Activated CD4-positive, alpha-beta T cell treated with anti-CD3 and anti-CD28 coated beads, Interleukin-2, amount 50 U/mL, for 4 hours (primary cell): ENCODE measurements at regions not wholly inside any gene's neighbourhood (a gene's known extent, or its start where the extent isn't known, plus 50 kb on each side); places are given as distances from the start of the nearest gene placed in this dataset.
"Not testable (repeated sequence)": the region's sequence is repeated elsewhere in the genome, so short reads cannot be mapped to it uniquely, and the experiment has no call there.

Source experiments
- DNase-seq, 2 experiments: peaks; one replicate each; pipeline ENCODE4 v3.0.0-alpha.2; 2020

DNA sequence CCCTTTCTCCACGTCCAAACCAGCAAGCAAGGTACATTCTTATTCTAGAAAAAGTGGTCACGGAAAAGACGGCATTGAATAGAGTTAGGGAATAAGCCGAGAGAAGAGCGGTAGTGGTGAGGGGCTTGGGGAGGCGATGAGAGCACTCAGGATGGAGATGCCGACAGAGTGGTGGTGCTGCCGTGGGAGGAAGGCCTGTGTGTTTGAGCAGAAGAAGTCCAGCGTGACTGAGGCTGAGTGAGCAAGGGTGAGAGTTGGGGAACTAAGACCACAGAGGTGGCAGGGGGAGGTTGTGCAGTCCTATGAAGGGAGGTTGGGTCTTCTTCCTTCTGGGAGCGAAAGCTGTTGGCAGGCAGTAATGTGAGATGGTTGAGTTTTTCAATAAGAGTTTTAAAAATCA, 252.3 kb downstream of the ABCC12 start:
- no peak for DNase-seq

DNA sequence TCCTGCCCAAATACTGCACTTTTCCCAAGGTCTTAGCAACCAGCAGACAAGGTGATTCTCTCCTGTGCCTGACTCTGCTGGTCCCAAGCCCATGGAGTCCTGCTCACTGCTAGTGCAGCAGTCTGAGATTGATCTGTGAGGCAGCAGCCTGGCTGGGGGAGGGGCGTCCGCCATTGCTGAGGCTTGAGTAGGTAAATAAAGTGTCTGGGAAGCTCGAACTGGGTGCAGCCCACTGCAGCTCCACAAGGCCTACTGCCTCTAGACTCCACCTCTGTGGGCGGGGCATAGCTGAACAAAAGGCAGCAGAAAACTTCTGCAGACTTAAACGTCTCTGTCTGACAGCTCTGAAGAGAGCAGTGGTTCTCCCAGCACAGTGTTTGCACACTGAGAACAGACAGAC, 258.7 kb downstream of the ABCC12 start:
- DNase-seq: not testable (repeated sequence)

- no peak for DNase-seq
These were observed 260.6 kb downstream of the ABCC12 start for GRCh38 chr16:47895146-47895545.

GRCh38 chr16:47892999-47893398, 262.8 kb downstream of the ABCC12 start:
- DNase-seq: no peak

GRCh38 chr16:47888734-47889133, 267.1 kb downstream of the ABCC12 start:
- DNase-seq: no peak

DNA sequence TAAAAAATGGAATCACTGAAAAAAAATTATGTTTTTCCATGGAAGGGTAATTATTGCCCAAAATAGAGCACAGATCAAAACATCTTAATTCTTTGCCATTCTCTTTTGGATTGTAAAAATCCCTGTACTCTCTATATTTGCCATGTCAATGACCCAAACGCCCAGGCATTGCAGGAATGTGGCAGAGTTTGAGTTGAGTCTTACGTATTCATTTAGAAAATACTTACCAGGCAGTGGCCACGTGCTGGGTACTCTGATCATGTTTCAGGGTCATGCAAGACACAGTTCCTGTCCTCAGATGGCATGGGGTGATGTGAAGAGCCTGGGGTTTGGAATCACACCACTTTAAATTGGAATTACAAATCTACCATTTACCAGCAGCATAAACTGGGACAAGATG, 267.7 kb downstream of the ABCC12 start:
- no peak for DNase-seq

DNA sequence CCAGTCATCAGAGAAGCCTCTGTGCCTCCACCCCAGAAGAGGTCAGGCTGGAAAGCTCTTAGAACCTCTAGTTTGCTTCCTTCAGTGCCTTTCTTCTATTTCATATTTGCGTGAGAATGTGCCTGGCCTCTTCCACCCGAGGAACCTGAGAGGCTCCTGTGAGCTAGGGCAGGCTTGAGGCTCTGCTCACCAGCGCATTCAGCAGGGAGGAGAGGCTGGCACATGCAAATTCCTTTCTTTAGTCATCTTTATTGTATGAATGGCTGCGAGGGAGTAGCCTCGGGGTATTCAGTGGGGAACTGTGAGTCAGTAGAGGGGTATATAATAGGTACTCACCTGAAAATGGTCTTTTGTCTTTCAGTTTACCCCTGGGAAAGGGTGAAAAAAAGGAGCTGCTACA, 268.3 kb downstream of the ABCC12 start:
- DNase-seq: no peak

- DNase-seq: no peak
These were observed 269.0 kb downstream of the ABCC12 start for GRCh38 chr16:47886631-47887415.

GRCh38 chr16:47886139-47886538, 269.7 kb downstream of the ABCC12 start:
- DNase-seq: no peak

DNA sequence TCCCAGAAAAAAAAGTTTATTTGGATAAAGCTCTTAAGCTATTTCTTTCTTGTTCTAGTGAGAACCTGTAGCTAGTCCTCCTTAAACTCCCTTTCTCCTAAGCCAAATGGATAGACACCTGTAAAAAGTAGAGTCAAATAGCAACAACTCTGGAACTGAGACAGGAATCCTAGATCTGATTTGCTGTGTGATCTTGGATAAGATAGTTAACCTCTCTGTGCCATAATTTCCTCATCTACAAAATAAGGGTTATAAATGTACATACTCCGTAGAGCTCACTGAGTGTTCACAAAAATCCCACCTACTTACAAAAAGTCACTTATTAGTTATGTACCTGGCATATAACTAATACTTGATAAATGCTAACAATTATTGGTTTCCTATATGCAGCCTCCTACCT, 270.3 kb downstream of the ABCC12 start:
- no peak for DNase-seq

DNA sequence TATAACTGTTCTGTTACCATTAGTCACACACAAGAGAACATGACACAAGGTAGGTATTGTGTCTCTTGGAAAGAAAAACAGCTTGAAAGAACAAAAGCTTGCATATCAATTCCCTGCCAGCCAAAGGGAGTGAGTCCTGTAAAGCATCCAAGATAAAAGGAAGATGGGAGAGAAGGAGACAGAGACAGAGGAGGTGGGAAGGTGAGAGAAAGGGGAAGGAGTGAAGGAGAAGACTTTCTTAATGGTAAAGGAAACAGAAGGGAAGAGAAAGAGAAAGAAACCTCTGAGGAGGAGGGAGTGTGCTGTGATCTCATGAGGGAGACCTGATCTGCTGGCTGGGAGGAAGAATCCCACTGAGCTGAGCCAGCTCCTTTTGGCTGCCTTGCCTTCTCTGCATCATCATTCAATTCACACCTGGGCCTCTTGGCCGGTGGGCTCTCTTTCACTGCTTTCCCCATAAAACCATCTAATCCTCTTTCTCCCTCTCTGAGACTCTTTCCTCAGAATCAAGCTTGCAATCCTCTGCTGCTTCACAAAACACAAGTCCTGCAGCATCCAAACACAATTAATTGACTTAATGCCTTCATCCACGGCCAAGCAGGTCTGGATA, 271.6 kb downstream of the ABCC12 start:
- no peak for DNase-seq

GRCh38 chr16:47881574-47881973, 274.2 kb downstream of the ABCC12 start:
- no peak for DNase-seq

- no peak for DNase-seq
These were observed 275.1 kb downstream of the ABCC12 start for GRCh38 chr16:47880653-47881052.

DNA sequence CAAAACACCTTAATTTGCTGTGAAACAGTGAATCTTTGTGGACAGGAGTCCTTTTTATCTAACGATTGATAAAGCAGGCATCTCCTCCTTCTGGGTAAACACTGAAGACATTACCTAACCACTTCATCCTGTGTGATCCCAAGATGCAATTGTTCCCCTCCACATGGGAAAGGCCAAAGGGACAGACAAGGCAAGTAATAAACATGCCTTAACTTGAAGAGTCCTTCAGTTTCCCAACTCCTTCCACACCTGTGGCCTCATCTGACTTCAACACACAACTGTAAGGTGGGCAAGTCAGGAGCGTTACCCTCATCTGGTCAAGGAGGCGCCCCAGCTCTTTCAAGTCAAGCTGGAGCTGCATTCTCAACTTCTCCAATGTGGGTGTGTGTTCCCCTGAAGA, 278.6 kb downstream of the ABCC12 start:
- no peak for DNase-seq

DNA sequence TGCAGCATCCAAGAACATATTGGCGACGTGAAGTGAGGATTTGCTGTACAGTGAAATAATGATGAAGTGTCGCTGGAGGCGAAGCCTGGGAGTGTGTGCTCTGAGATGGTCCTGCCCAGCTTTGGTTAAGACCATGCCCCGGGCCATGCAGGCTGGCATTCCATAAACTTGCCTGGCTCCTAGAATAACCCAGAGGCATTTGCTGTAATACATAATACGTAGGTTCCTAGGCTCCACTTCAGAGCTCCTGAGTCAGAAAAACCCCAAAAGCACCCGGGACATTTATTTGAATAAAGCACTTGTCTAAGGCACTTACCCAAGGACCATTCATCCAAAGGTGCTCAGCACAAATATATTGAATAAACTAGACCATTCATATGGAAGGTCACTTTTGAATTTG, 279.3 kb downstream of the ABCC12 start:
- no peak for DNase-seq

- no peak for DNase-seq
These were observed 282.4 kb downstream of the ABCC12 start for GRCh38 chr16:47873434-47873833.

DNA sequence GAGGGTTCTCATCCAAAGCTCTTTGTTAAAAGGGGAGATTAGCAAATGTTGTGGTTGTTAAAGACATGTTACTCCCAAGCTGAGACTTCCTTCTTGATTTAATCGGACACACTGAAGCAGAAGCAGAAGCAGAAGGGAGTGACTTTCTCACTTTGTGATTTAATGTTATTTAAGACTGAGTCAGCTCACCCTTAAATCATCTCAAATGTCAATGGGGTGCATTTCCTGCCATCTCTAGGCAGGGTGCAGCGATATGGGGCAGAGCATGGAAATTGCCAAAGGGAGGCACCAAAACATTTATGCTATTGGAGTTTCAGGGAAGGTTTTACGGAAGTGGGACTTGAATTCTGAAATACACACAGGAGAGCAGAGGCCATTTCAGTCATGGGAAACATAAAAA, 283.6 kb downstream of the ABCC12 start:
- no peak for DNase-seq

DNA sequence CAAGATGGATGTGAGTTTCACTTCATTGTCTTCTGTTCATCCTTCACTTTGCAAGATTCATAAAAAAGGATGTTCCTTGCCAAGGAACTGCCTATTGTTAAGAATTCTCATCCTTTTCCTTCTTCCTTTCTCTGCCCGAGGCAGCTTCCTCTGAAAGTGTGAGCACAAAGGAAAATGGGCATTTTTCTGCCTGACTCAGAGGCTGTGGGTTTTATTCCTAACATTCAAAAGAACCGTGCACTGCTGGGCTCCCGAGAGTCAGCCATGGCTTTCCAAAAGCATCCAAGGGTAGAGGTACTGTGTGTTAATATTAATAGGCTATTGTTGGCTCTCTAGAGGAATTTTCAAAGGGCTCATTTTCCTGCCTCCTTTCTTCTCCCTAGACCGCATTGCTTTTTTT, 289.4 kb downstream of the ABCC12 start:
- DNase-seq: no peak

DNA sequence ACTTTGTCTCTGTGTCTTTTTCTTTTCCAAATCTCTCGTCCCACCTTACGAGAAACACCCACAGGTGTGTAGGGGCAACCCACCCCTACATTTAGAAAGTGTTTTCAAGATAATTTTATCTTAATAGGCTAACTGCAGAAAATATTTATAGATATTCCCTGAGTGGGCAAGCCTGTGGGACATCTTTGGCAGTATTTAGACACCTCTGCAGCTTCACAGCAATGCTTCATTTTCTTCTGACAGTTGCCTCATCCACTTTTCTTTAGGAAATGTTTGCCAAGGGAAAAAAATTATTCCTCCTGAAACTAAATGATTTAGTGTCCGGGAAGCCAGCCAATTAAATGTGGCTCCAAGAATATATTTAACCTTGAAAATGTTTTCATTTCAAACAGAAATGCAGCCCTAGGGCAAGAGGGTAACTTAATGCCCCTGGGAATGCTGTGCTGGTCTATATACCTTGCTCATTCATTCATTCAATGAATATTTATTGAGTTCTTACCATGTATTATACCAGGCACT, 290.4 kb downstream of the ABCC12 start:
- DNase-seq: no peak

GRCh38 chr16:47864262-47864661, 291.5 kb downstream of the ABCC12 start:
- DNase-seq: not testable (repeated sequence)

- DNase-seq: no peak
These were observed 293.8 kb downstream of the ABCC12 start for GRCh38 chr16:47861999-47862398.

GRCh38 chr16:47858333-47858982, 297.3 kb downstream of the ABCC12 start:
- no peak for DNase-seq

- no peak for DNase-seq
These were observed 300.4 kb downstream of the ABCC12 start for GRCh38 chr16:47855431-47855830.

DNA sequence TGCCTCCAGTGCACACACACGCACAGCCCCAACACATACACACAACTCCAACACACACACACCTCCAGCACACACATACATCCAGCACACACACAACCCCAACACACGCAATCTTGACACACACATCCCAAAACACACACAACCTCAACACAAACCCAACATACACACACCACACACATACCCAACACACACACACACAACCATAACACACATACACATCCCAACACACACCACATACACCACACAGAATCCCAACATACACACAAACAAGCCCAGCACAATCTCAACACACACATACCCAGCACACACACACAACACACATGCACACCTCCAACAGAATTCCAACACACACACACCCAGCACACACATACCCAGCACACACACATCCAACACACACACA, 301.1 kb downstream of the ABCC12 start:
- DNase-seq: no peak
